ENCODE measurements at regions not wholly inside any gene's neighbourhood (a gene's known extent, or its start where the extent isn't known, plus 50 kb on each side); places are given as distances from the start of the nearest gene placed in this dataset.

GRCh38 chr7:106562711-106563366 lies 98.1 kb downstream of the CCDC71L start:
- H4K20me1 ChIP-seq (ENCODE audit: control insufficient read depth, extremely low read depth, insufficient read depth, low read length) = no peaks in the 10 kb centered on the region
- TF ChIP-seq CTCF (optimal IDR thresholded peaks at IDR 0.05 in 1 of 3, IDR thresholded peaks at IDR 0.05 in 1 of 3, conservative IDR thresholded peaks at IDR 0.05 in 1 of 3; ENCODE audit: extremely low read depth in 1 of 3, insufficient read depth in 2 of 3, low read length in 3 of 3) (no peak), EZH2 (IDR thresholded peaks at IDR 0.05; ENCODE audit: low read length) (no peak)
- H3K4me3 ChIP-seq (ENCODE audit: control insufficient read depth in 2 of 3, extremely low read depth in 1 of 3, insufficient read depth in 2 of 3, low read depth in 1 of 3, low read length in 3 of 3) = no peak overlapping the region
- H3K9me1 ChIP-seq (ENCODE audit: control insufficient read depth, extremely low read depth, insufficient read depth, low read length) = no peaks in the 10 kb centered on the region
- no peak for DNase-seq (ENCODE audit: low read depth, low spot score)
- no peaks in the 10 kb centered on the region for H3K27me3 ChIP-seq (ENCODE audit: control insufficient read depth, extremely low read depth, insufficient read depth, low read length)
- no peaks in the 10 kb centered on the region for H3K9me3 ChIP-seq (ENCODE audit: control insufficient read depth, low read depth, low read length)
- H3K9ac ChIP-seq (ENCODE audit: control insufficient read depth, extremely low read depth, insufficient read depth, low read length) = no peak overlapping the region
- no peaks in the 10 kb centered on the region for H3K4me1 ChIP-seq (ENCODE audit: control insufficient read depth, extremely low read depth, insufficient read depth, low read length)
- dilution Hi-C loops (cut with MboI; ENCODE audit: extremely low pct_ligation_motif_present, low sequenced_read_pairs) = no loop called here
- no peak overlapping the region for H2AFZ ChIP-seq (ENCODE audit: control insufficient read depth, low read length)
- H3K27ac ChIP-seq (ENCODE audit: control insufficient read depth, insufficient read depth, low read length) = no peak overlapping the region
- H3K79me2 ChIP-seq (ENCODE audit: control insufficient read depth, insufficient read depth, low read length) = no peaks in the 10 kb centered on the region
- H3K4me2 ChIP-seq (ENCODE audit: control insufficient read depth, extremely low read depth, insufficient read depth, low read depth, low read length) = no peak overlapping the region
- H3K36me3 ChIP-seq (ENCODE audit: control insufficient read depth in 2 of 2, extremely low read depth in 1 of 2, insufficient read depth in 2 of 2, low read length in 2 of 2) = no peaks in the 10 kb centered on the region
- no peak for FAIRE-seq

GRCh38 chr7:106561666-106562411 lies 99.1 kb downstream of the CCDC71L start:
- Histone ChIP-seq H3K4me2 (ENCODE audit: control insufficient read depth, extremely low read depth, insufficient read depth, low read depth, low read length) (no peak overlapping the region), H4K20me1 (ENCODE audit: control insufficient read depth, extremely low read depth, insufficient read depth, low read length) (no peaks in the 10 kb centered on the region), H2AFZ (ENCODE audit: control insufficient read depth, low read length) (no peak overlapping the region), H3K9me1 (ENCODE audit: control insufficient read depth, extremely low read depth, insufficient read depth, low read length) (no peaks in the 10 kb centered on the region), H3K27me3 (ENCODE audit: control insufficient read depth, extremely low read depth, insufficient read depth, low read length) (no peaks in the 10 kb centered on the region), H3K27ac (ENCODE audit: control insufficient read depth, insufficient read depth, low read length) (no peak overlapping the region), H3K4me1 (ENCODE audit: control insufficient read depth, extremely low read depth, insufficient read depth, low read length) (no peaks in the 10 kb centered on the region), H3K9ac (ENCODE audit: control insufficient read depth, extremely low read depth, insufficient read depth, low read length) (no peak overlapping the region), H3K9me3 (ENCODE audit: control insufficient read depth, low read depth, low read length) (no peaks in the 10 kb centered on the region), H3K79me2 (ENCODE audit: control insufficient read depth, insufficient read depth, low read length) (no peaks in the 10 kb centered on the region), H3K36me3 (ENCODE audit: control insufficient read depth in 2 of 2, extremely low read depth in 1 of 2, insufficient read depth in 2 of 2, low read length in 2 of 2) (no peaks in the 10 kb centered on the region), H3K4me3 (ENCODE audit: control insufficient read depth in 2 of 3, extremely low read depth in 1 of 3, insufficient read depth in 2 of 3, low read depth in 1 of 3, low read length in 3 of 3) (no peak overlapping the region)
- FAIRE-seq (no peak), DNase-seq (ENCODE audit: low read depth, low spot score) (no peak)
- TF ChIP-seq EZH2 (IDR thresholded peaks at IDR 0.05; ENCODE audit: low read length) (no peak), CTCF (optimal IDR thresholded peaks at IDR 0.05 in 1 of 3, IDR thresholded peaks at IDR 0.05 in 1 of 3, conservative IDR thresholded peaks at IDR 0.05 in 1 of 3; ENCODE audit: extremely low read depth in 1 of 3, insufficient read depth in 2 of 3, low read length in 3 of 3) (no peak)
- dilution Hi-C loops (cut with MboI; ENCODE audit: extremely low pct_ligation_motif_present, low sequenced_read_pairs) = no loop called here
